Endothelial cell of umbilical vein (primary cell): ENCODE measurements at regions not wholly inside any gene's neighbourhood (a gene's known extent, or its start where the extent isn't known, plus 50 kb on each side); places are given as distances from the start of the nearest gene placed in this dataset.

Source experiments
- CTCF ChIP-seq, 2 donors: IDR thresholded peaks; 1 replicate in 1 of 2; 2 replicates in 1 of 2; pipeline ENCODE4 v1.5.1; 2011; ENCODE audit warnings: low read length in 2 of 2, mild to moderate bottlenecking in 2 of 2, moderate library complexity in 2 of 2, control low read depth in 1 of 2, inconsistent platforms in 1 of 2, low read depth in 1 of 2; ENCODE audit not compliant: insufficient read depth in 1 of 2; ENCODE audit errors: extremely low read depth in 1 of 2
- EZH2 ChIP-seq: IDR thresholded peaks from 2 replicates; pipeline ENCODE4 v1.6.1; 2012; ENCODE audit warnings: borderline replicate concordance, low read depth, mild to moderate bottlenecking, moderate library complexity, low read length, inconsistent platforms; ENCODE audit not compliant: severe bottlenecking
- FOS ChIP-seq: IDR thresholded peaks from 2 replicates; pipeline ENCODE4 v1.6.1; 2011; ENCODE audit warnings: mild to moderate bottlenecking, low read length, moderate library complexity, borderline replicate concordance; ENCODE audit not compliant: insufficient read depth
- JUN ChIP-seq: IDR thresholded peaks from 2 replicates; pipeline ENCODE4 v1.6.1; 2011; ENCODE audit warnings: borderline replicate concordance, low read depth; ENCODE audit not compliant: insufficient read length, insufficient read depth
- MAX ChIP-seq: IDR thresholded peaks from 2 replicates; pipeline ENCODE4 v1.6.1; 2011; ENCODE audit not compliant: insufficient read depth, insufficient read length
- MYC ChIP-seq: IDR thresholded peaks from one replicate; pipeline ENCODE4 v1.6.1; 2011; ENCODE audit warnings: mild to moderate bottlenecking, low read depth, low read length
- POLR2A ChIP-seq: IDR thresholded peaks from 2 replicates; pipeline ENCODE4 v1.6.1; 2012; ENCODE audit warnings: low read depth, mild to moderate bottlenecking, control low read depth, low read length
- POLR2AphosphoS5 ChIP-seq: IDR thresholded peaks from 2 replicates; pipeline ENCODE4 v1.6.1; 2012; ENCODE audit warnings: low read depth, mild to moderate bottlenecking, control low read depth, low read length, moderate library complexity; ENCODE audit not compliant: insufficient read depth

GRCh38 chrX:146144039-146144438 lies 326.4 kb downstream of the SLITRK2 start:
- TF ChIP-seq CTCF (IDR thresholded peaks at IDR 0.05; ENCODE audit: extremely low read depth in 1 of 2, insufficient read depth in 1 of 2, low read depth in 1 of 2, low read length in 2 of 2) (no peak), EZH2 (no peak), FOS (no peak), POLR2AphosphoS5 (no peak), POLR2A (no peak), MAX (no peak), MYC (no peak), JUN (no peak)
